G401 (cell line): ENCODE measurements at regions not wholly inside any gene's neighbourhood (a gene's known extent, or its start where the extent isn't known, plus 50 kb on each side); places are given as distances from the start of the nearest gene placed in this dataset.
"Not testable (repeated sequence)": the region's sequence is repeated elsewhere in the genome, so short reads cannot be mapped to it uniquely, and the experiment has no call there.

Source experiments
- DNase-seq: peaks from one replicate; pipeline ENCODE4 v3.0.0-alpha.2; 2015; ENCODE audit warnings: low spot score
- in situ Hi-C: cut with HindIII; loops from 2 replicates; pipeline ENCODE4 v1.10.0; 2016; ENCODE audit warnings: low sequenced_read_pairs, mixed read lengths

- in situ Hi-C loops: no loop called here
- DNase-seq: no peak
Measured at GRCh38 chr6:164066335-164066734, 651.8 kb downstream of the QKI start.

DNA sequence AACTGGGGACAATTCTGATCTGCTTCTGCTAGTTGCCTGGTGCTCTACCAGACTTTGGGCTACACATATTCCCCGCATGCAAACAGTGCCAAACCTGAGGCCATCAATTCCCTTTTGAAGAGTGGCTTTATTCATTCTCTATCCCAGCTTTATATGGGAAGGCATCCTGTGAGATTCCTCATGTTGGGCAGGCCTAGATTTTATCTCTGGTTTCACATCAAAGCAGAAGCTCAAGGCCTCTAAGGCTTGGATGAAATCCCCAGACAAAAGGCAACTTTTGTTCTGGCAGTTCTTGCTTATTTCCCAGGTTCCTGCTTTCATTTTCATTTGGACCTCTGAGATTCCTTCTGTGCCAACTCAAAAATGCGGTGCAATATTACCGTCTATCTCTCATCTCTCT lies 648.8 kb downstream of the QKI start:
- no peak for DNase-seq

GRCh38 chr6:164062872-164063271 lies 648.4 kb downstream of the QKI start:
- no peak for DNase-seq
- in situ Hi-C loops: no loop called here

More for the DNA sequence above, 648.8 kb downstream of the QKI start:
- in situ Hi-C loops: no loop called here

- in situ Hi-C loops: no loop called here
- no peak for DNase-seq
Measured at GRCh38 chr6:164057876-164058275, 643.4 kb downstream of the QKI start.

DNA sequence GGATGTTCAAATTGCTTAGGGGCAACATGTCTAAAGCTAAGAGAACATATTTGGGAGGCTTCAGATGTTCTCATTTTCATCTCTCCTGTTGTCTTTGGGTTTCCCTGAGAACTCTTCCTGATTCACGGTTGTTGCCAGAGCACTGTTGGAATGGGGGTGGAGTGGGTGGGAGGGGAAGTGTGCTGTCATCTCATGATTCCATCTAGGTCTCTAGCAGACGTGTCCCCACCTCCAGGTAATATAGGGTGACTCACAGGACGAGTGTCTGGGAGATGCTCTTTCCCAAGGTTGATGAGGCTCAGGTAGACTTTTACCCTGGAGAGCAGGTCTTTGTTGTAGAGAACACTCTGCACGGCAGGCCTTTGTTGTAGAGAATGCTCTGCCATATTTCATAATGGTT lies 636.9 kb downstream of the QKI start:
- in situ Hi-C loops: no loop called here
- DNase-seq: no peak

DNA sequence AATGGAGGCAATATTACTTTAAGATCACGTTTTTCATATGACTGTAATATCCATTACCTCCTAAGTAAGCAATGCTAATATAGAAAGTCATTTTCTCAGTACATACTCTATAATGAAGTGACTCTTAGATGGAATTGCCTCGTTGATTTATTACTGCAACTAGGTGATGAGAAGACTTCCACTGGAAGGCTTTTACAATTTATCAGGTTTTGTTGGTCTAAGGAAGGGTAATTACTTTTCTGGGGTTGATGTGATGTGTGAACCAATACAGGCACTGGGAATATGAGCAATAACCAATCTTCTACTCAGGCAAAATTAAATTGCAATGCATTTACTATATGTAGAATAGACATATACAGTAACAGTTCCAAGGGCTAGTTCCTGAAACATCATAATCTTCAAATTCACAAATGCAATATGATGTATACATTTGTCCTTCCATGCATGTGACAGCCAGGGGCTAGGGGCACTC lies 635.0 kb downstream of the QKI start:
- in situ Hi-C loops: no loop called here
- no peak for DNase-seq

DNA sequence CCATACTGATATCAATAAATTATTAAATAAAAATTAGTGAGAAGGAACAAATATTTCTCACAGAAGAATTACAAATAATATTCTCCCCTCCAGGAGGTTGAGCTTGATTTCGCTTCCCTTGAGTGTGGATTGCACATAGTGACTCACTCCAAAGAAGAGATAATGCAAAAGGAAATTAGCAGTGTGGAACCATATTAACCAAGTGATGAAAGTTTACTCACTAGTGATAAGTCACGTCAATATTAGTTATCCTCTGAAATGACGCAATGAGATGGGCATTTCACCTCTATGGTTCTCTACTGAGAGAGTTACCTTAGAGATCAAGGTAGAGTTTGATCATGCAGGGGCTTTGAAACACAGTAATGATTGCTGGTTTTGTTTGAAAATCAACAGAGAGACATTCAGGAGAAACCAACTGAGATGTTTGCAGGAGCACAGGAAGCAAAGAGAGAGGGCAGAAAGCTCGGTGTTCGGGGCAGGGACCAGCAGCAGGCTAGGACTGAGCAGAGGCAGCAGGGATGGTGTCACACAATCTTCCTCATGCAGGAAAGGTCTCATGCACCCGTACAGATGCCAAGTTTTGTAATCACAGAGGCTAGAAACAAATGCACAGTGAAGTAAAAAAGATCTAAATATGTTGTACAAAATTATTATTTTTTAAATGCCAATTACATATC lies 634.5 kb downstream of the QKI start:
- in situ Hi-C loops: no loop called here
- DNase-seq: no peak

DNA sequence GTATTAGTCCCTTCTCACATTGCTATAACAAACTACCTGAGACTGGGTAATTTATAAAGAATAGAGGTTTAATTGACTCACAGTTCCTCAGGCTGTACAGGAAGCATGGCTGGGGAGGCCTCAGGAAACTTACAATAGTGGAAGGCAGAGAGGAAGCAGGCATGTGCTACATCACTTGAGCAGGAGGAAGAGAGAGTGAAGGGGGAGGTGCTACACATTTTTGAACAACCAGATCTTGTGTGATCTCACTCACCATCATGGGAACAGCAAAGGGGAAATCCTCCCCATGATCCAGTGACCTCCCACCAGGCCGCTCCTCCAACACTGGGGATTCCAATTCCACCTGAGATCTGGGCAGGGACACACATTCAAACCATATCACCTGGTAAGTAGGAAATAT lies 630.6 kb downstream of the QKI start:
- no peak for DNase-seq
- in situ Hi-C loops: no loop called here

DNA sequence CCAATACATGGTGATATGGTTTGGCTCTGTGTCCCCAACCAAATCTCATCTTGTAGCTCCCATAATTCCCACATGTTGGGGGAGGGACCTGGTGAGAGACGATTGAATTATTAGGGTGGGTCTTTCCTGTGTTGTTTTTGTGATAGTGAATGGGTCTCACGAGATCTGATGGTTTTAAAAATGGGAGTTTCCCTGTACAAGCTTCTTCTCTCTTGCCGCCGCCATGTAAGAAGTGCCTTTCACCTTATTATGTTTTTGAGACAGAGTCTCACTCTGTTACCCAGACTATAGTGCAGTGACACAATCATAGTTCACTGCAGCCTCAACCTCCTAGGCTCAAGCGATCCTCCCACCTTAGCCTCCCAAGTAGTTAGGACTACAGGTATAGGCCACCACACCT lies 629.1 kb downstream of the QKI start:
- DNase-seq, in situ Hi-C loops: not testable (repeated sequence)

GRCh38 chr6:164042212-164042611 lies 627.7 kb downstream of the QKI start:
- in situ Hi-C loops: no loop called here
- no peak for DNase-seq

DNA sequence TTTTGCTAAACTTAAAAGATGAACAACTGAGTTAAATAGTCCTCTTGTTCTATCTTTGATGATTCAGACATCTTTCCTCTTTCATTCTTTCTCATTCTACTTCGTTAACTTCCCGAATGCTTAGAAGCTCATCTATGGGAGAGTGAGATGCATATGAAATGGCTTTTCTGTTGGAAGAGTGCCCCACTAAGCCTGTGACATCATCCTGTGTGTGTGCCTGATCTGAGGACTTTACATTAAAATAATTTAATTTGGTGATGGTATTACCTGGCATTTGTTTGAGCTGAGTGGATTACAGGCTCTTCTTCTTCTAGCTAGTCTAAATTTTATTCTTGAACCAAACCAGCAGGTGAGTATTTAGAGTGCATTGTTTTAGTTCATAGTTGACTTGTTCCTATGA lies 626.5 kb downstream of the QKI start:
- in situ Hi-C loops: no loop called here
- DNase-seq: no peak

GRCh38 chr6:164039954-164040375 lies 625.4 kb downstream of the QKI start:
- no peak for DNase-seq
- in situ Hi-C loops: no loop called here

- in situ Hi-C loops: no loop called here
Measured at GRCh38 chr6:164037171-164037870, 622.8 kb downstream of the QKI start.

GRCh38 chr6:164035900-164036485 lies 621.5 kb downstream of the QKI start:
- in situ Hi-C loops: no loop called here
- DNase-seq: no peak

More at GRCh38 chr6:164037171-164037870, 622.8 kb downstream of the QKI start:
- no peak for DNase-seq

- in situ Hi-C loops: no loop called here
Measured at GRCh38 chr6:164034602-164035140, 620.2 kb downstream of the QKI start.

GRCh38 chr6:164025180-164025579 lies 610.7 kb downstream of the QKI start:
- DNase-seq: no peak
- in situ Hi-C loops: no loop called here

More at GRCh38 chr6:164034602-164035140, 620.2 kb downstream of the QKI start:
- DNase-seq: no peak

GRCh38 chr6:164023535-164023934 lies 609.0 kb downstream of the QKI start:
- DNase-seq: no peak
- in situ Hi-C loops: no loop called here

GRCh38 chr6:164022632-164023031 lies 608.1 kb downstream of the QKI start:
- no peak for DNase-seq
- in situ Hi-C loops: no loop called here

GRCh38 chr6:164021589-164022250 lies 607.2 kb downstream of the QKI start:
- in situ Hi-C loops: no loop called here

DNA sequence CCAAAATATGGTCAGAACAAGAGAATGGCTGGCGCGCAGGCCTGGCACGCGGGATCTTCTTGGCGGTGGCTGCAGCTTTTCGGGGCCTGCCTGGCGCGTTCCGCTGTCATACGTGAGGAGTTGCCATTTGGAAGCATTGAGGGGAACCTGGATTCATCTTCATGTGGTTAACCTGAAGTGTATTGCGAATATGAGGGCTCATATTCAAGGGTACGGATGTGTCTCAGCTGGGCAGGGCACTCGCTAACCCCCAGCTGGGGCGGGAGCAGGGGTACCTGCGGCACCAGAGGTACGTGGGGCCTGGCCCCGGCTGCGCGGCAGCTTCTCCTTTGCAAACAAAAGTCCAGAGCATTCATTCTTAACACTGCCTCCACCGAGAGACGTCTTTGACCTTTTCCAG lies 605.6 kb downstream of the QKI start:
- in situ Hi-C loops: no loop called here
- no peak for DNase-seq

More at GRCh38 chr6:164021589-164022250, 607.2 kb downstream of the QKI start:
- no peak for DNase-seq
